HEK293T (cell line): ENCODE measurements at regions not wholly inside any gene's neighbourhood (a gene's known extent, or its start where the extent isn't known, plus 50 kb on each side); places are given as distances from the start of the nearest gene placed in this dataset.

Experiments used
- BHLHE40 ChIP-seq: fragments of 450-650 bp; IDR thresholded peaks from 2 replicates; pipeline ENCODE4 v1.6.1; 2016; ENCODE audit warnings: mild to moderate bottlenecking, moderate library complexity, borderline replicate concordance
- CTBP1 ChIP-seq: fragments of 450-650 bp; IDR thresholded peaks from 2 replicates; pipeline ENCODE4 v1.6.1; 2016; ENCODE audit warnings: borderline replicate concordance
- FOXM1 ChIP-seq: fragments of 450-650 bp; IDR thresholded peaks from 2 replicates; pipeline ENCODE4 v1.6.1; 2017; ENCODE audit warnings: mild to moderate bottlenecking, borderline replicate concordance
- L3MBTL2 ChIP-seq: fragments of 450-650 bp; conservative IDR thresholded peaks from 2 replicates; pipeline ENCODE4 v1.6.1; 2016; ENCODE audit warnings: mild to moderate bottlenecking
- NFRKB ChIP-seq: fragments of 450-650 bp; IDR thresholded peaks from 2 replicates; pipeline ENCODE4 v1.6.1; 2016; ENCODE audit warnings: mild to moderate bottlenecking, moderate library complexity
- SP1 ChIP-seq: fragments of 450-650 bp; IDR thresholded peaks from 2 replicates; pipeline ENCODE4 v1.6.1; 2017
- SUZ12 ChIP-seq: fragments of 450-650 bp; IDR thresholded peaks from 2 replicates; pipeline ENCODE4 v1.6.1; 2016; ENCODE audit warnings: mild to moderate bottlenecking
- TF ChIP-seq, protein P1 (sequence below): fragments of 450-650 bp; IDR thresholded peaks from 2 replicates; pipeline ENCODE4 v1.6.1; 2016

DNA sequence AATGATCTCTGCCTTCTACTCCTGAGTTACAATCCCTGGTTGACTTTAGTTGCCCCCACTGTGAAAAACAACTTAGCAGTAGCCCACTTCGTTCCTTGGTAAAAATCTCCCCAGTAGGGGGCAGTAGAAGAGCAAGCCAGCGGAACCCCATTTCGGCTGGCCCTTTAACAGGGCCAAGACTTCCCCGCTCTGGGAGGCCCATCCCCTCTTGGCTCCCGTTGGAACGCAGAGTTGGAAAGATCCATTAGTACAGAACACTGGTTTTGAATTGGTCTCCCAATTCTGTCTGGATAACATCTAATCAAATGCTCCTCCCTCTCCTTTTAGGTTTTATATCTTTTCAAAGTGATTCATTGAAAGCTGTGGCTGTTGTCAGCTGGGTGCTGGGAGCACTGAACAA lies 1133.3 kb downstream of the BCL11B start:
- no peak for TF ChIP-seq BHLHE40
- no peak for TF ChIP-seq SUZ12
- no peak for TF ChIP-seq FOXM1
- TF ChIP-seq SP1, result no peak
- no peak for TF ChIP-seq CTBP1
- no peak for TF ChIP-seq NFRKB
- TF ChIP-seq L3MBTL2, result no peak
- TF ChIP-seq, protein P1, sequence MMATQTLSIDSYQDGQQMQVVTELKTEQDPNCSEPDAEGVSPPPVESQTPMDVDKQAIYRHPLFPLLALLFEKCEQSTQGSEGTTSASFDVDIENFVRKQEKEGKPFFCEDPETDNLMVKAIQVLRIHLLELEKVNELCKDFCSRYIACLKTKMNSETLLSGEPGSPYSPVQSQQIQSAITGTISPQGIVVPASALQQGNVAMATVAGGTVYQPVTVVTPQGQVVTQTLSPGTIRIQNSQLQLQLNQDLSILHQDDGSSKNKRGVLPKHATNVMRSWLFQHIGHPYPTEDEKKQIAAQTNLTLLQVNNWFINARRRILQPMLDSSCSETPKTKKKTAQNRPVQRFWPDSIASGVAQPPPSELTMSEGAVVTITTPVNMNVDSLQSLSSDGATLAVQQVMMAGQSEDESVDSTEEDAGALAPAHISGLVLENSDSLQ, result no peak
